ENCODE measurements at regions not wholly inside any gene's neighbourhood (a gene's known extent, or its start where the extent isn't known, plus 50 kb on each side); places are given as distances from the start of the nearest gene placed in this dataset.

- ChIA-PET POLR2A (no interaction called here), CTCF (ENCODE audit: low intra/inter-chr PET ratio, low total read pairs) (no interaction called here)
- Histone ChIP-seq H3K4me1 (ENCODE audit: insufficient read depth, low read length) (peaks cover 18% of the 10 kb centered on the region), H3K79me2 (ENCODE audit: insufficient read depth, low read length) (no peaks in the 10 kb centered on the region), H3K4me3 (replicated peaks in 1 of 3; ENCODE audit: insufficient read depth in 1 of 3, low read depth in 2 of 3, low read length in 3 of 3) (no peak overlapping the region), H3K27ac (ENCODE audit: extremely low read length, insufficient read depth, low read length) (no peak overlapping the region), H2AFZ (ENCODE audit: low read length) (no peak overlapping the region), H3K4me2 (ENCODE audit: low read depth, low read length) (no peak overlapping the region), H3K9me3 (ENCODE audit: low read length) (no peaks in the 10 kb centered on the region), H3K9ac (ENCODE audit: insufficient read depth, low read depth, low read length) (no peak overlapping the region), H3K36me3 (replicated peaks in 1 of 2; ENCODE audit: control insufficient read depth in 1 of 2, insufficient read depth in 2 of 2, low read length in 2 of 2) (no peaks in the 10 kb centered on the region), H3K27me3 (ENCODE audit: control insufficient read depth in 1 of 2, insufficient read depth in 2 of 2, low read length in 2 of 2) (no peaks in the 10 kb centered on the region; a peak in 1 of 5 replicates), H4K20me1 (ENCODE audit: insufficient read depth, low read length) (no peaks in the 10 kb centered on the region)
- ATAC-seq (no peak), DNase-seq (ENCODE audit: low spot score) (no peak), FAIRE-seq (no peak)
- TF ChIP-seq NR2C2 (CRISPR knock-in tag; IDR thresholded peaks at IDR 0.05; ENCODE audit: borderline replicate concordance): no peak
- no peak for TF ChIP-seq PRDM10 (CRISPR knock-in tag; IDR thresholded peaks at IDR 0.05; ENCODE audit: low read depth)
- WGBS (ENCODE audit: low lambda C conversion rate): 65% methylated on average over 5 of the region's 5 CpGs
- no TSS peak for BruUV-seq (replicated peaks)
- intact Hi-C loops (cut with micrococcal nuclease; ENCODE audit: unreplicated experiment): no loop called here
- in situ Hi-C loops (cut with HindIII; ENCODE audit: extremely low pct_ligation_motif_present, low pct_unique_long_range_greater_than_20kb): no loop called here
Observed at GRCh38 chr3:177932750-177933660, 603.2 kb upstream of the KCNMB2 start.
